ENCODE measurements at regions not wholly inside any gene's neighbourhood (a gene's known extent, or its start where the extent isn't known, plus 50 kb on each side); places are given as distances from the start of the nearest gene placed in this dataset.

DNA sequence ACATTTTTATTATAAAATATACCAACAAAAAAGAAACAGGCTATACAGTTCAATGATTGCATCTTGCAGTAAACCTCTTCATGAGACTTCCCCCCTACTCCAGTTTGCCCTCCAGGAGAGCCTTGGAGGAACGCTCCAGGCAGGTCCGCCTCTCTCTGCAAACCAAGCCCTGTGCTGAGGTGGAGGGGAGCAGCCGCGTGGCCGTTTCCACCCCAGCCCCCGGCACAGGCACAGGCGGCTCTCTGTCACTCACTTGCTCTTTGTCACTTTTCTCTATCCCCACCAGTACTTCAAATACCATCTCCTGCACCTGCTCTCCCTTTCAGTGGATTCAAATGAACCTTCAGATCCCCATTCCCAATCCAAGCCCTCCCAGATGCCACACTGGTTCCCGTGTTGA lies 479.9 kb downstream of the OCA2 start:
- TF ChIP-seq RFXANK (CRISPR knock-in tag; IDR thresholded peaks at IDR 0.05) (no peak), PRPF4 (IDR thresholded peaks at IDR 0.05; ENCODE audit: low read depth, low read length, poor library complexity, severe bottlenecking) (no peak)
- TF ChIP-seq, protein P1, sequence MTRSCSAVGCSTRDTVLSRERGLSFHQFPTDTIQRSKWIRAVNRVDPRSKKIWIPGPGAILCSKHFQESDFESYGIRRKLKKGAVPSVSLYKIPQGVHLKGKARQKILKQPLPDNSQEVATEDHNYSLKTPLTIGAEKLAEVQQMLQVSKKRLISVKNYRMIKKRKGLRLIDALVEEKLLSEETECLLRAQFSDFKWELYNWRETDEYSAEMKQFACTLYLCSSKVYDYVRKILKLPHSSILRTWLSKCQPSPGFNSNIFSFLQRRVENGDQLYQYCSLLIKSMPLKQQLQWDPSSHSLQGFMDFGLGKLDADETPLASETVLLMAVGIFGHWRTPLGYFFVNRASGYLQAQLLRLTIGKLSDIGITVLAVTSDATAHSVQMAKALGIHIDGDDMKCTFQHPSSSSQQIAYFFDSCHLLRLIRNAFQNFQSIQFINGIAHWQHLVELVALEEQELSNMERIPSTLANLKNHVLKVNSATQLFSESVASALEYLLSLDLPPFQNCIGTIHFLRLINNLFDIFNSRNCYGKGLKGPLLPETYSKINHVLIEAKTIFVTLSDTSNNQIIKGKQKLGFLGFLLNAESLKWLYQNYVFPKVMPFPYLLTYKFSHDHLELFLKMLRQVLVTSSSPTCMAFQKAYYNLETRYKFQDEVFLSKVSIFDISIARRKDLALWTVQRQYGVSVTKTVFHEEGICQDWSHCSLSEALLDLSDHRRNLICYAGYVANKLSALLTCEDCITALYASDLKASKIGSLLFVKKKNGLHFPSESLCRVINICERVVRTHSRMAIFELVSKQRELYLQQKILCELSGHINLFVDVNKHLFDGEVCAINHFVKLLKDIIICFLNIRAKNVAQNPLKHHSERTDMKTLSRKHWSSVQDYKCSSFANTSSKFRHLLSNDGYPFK (CRISPR knock-in tag; IDR thresholded peaks at IDR 0.05; ENCODE audit: borderline replicate concordance) = no peak
- TF ChIP-seq, protein P2, sequence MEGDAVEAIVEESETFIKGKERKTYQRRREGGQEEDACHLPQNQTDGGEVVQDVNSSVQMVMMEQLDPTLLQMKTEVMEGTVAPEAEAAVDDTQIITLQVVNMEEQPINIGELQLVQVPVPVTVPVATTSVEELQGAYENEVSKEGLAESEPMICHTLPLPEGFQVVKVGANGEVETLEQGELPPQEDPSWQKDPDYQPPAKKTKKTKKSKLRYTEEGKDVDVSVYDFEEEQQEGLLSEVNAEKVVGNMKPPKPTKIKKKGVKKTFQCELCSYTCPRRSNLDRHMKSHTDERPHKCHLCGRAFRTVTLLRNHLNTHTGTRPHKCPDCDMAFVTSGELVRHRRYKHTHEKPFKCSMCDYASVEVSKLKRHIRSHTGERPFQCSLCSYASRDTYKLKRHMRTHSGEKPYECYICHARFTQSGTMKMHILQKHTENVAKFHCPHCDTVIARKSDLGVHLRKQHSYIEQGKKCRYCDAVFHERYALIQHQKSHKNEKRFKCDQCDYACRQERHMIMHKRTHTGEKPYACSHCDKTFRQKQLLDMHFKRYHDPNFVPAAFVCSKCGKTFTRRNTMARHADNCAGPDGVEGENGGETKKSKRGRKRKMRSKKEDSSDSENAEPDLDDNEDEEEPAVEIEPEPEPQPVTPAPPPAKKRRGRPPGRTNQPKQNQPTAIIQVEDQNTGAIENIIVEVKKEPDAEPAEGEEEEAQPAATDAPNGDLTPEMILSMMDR (CRISPR knock-in tag; IDR thresholded peaks at IDR 0.05) = no peak

Data from HepG2 (cell line).